Breast epithelium (tissue), 3 donors: ENCODE measurements at regions not wholly inside any gene's neighbourhood (a gene's known extent, or its start where the extent isn't known, plus 50 kb on each side); places are given as distances from the start of the nearest gene placed in this dataset.

ENCODE experiments used
- POLR2A ChIP-seq: fragments of 450-650 bp; IDR thresholded peaks from one replicate; pipeline ENCODE4 v1.6.1; 2016; ENCODE audit warnings: antibody characterized with exemption, mild to moderate bottlenecking, moderate library complexity
- POLR2AphosphoS5 ChIP-seq, 3 donors: sonication (generic); formaldehyde crosslinking; IDR thresholded peaks; one replicate each; pipeline ENCODE4 v1.6.1; 2017; ENCODE audit warnings: antibody characterized with exemption in 3 of 3
- TF ChIP-seq, protein P1 (sequence below), 3 donors: fragments of 450-650 bp; IDR thresholded peaks; one replicate each; pipeline ENCODE4 v1.5.1; 2016 to 2017; ENCODE audit warnings: antibody characterized with exemption in 3 of 3, mild to moderate bottlenecking in 3 of 3, moderate library complexity in 3 of 3

- TF ChIP-seq, protein P1, sequence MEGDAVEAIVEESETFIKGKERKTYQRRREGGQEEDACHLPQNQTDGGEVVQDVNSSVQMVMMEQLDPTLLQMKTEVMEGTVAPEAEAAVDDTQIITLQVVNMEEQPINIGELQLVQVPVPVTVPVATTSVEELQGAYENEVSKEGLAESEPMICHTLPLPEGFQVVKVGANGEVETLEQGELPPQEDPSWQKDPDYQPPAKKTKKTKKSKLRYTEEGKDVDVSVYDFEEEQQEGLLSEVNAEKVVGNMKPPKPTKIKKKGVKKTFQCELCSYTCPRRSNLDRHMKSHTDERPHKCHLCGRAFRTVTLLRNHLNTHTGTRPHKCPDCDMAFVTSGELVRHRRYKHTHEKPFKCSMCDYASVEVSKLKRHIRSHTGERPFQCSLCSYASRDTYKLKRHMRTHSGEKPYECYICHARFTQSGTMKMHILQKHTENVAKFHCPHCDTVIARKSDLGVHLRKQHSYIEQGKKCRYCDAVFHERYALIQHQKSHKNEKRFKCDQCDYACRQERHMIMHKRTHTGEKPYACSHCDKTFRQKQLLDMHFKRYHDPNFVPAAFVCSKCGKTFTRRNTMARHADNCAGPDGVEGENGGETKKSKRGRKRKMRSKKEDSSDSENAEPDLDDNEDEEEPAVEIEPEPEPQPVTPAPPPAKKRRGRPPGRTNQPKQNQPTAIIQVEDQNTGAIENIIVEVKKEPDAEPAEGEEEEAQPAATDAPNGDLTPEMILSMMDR (IDR thresholded peaks at IDR 0.05) = no peak
- TF ChIP-seq POLR2A = no peak
- no peak for TF ChIP-seq POLR2AphosphoS5 (IDR thresholded peaks at IDR 0.05)
Observed at GRCh38 chr10:128380946-128381345, 254.7 kb upstream of the MKI67 start.
